Left ventricle myocardium inferior (tissue), 1 donor: ENCODE measurements at regions not wholly inside any gene's neighbourhood (a gene's known extent, or its start where the extent isn't known, plus 50 kb on each side); places are given as distances from the start of the nearest gene placed in this dataset.

Source experiments
- DNase-seq: peaks from one replicate; pipeline ENCODE4 v3.0.0-alpha.2; 2020
- H3K27ac ChIP-seq: fragments of 200-600 bp; replicated peaks from 2 replicates; pipeline ENCODE4 v1.8.0; 2021
- H3K27me3 ChIP-seq: fragments of 200-600 bp; 2 replicates; pipeline ENCODE4 v1.8.0; 2021; ENCODE audit warnings: low read depth
- H3K36me3 ChIP-seq: fragments of 200-600 bp; 2 replicates; pipeline ENCODE4 v1.8.0; 2021
- H3K4me1 ChIP-seq: fragments of 200-600 bp; 2 replicates; pipeline ENCODE4 v1.8.0; 2021
- H3K4me3 ChIP-seq: fragments of 200-600 bp; 2 replicates; pipeline ENCODE4 v1.8.0; 2021; ENCODE audit warnings: mild to moderate bottlenecking, moderate library complexity
- H3K9me3 ChIP-seq: fragments of 200-600 bp; replicated peaks from 2 replicates; pipeline ENCODE4 v1.8.0; 2021
- intact Hi-C: fragments of 100-400 bp; cut with micrococcal nuclease; formaldehyde crosslinking; loops from one replicate; pipeline ENCODE4 v1.11.0; 2022
- TF ChIP-seq, protein P1 (sequence below): fragments of 200-600 bp; IDR thresholded peaks from 2 replicates; pipeline ENCODE4 v1.8.0; 2021; ENCODE audit warnings: antibody characterized with exemption, mild to moderate bottlenecking, borderline replicate concordance
- donor health status: DM: no; HTN: yes; CAD: no; lungs with severe emphysema.

DNA sequence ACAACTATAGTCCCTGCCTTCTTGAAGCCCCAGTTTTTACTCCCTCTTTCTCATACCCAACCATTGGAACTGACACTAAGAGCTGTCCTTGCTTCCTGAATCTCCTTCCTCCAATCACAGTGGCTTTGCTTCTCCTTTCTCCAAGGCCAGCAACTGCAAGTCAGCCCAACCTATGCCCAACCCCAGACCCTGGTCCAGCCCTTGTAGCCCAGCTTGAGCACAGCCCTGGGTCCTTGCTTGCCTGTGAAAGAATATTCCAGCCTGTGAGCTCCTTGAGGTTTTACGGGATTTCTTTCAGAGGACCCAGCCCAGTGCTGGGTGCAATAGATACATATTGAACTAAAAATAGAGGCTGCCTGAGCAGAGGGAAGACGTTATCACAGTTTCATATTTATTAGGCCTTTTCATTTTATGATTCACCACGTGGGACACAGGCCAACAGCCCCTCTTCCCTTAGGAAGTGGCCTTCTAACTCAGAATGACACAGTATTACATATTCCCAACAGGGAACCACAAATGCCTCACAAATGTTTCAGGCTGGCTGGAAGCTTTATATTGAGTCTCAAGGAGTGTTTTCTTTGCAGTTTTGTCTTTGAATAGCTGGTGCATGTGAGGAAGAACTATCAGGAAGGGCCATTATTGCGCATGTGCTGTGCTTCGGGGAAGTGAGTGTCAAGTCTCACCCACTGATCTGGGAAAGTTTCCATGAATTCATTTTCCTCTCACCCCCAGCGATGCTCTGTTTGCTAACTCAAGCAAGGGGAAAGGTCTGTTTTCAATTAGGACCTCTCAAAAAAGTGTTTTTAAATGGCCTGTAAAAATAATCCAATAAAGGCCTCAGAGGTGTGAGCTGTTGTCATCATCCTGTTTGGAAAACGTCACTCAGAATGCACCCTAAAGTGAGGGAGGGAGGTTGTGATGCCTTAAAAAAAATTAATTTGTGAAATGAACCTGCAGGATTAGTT is 92.3 kb upstream of the NFIA start:
- Histone ChIP-seq H3K36me3 (no peaks in the 10 kb centered on the region), H3K9me3 (no peaks in the 10 kb centered on the region), H3K4me1 (peaks cover 35% of the 10 kb centered on the region), H3K27me3 (no peaks in the 10 kb centered on the region), H3K27ac (peak overlapping the region; percentile 80), H3K4me3 (no peak overlapping the region)
- peak; percentile 64 for DNase-seq
- intact Hi-C loops, result no loop called here
- TF ChIP-seq, protein P1, sequence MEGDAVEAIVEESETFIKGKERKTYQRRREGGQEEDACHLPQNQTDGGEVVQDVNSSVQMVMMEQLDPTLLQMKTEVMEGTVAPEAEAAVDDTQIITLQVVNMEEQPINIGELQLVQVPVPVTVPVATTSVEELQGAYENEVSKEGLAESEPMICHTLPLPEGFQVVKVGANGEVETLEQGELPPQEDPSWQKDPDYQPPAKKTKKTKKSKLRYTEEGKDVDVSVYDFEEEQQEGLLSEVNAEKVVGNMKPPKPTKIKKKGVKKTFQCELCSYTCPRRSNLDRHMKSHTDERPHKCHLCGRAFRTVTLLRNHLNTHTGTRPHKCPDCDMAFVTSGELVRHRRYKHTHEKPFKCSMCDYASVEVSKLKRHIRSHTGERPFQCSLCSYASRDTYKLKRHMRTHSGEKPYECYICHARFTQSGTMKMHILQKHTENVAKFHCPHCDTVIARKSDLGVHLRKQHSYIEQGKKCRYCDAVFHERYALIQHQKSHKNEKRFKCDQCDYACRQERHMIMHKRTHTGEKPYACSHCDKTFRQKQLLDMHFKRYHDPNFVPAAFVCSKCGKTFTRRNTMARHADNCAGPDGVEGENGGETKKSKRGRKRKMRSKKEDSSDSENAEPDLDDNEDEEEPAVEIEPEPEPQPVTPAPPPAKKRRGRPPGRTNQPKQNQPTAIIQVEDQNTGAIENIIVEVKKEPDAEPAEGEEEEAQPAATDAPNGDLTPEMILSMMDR, result no peak

DNA sequence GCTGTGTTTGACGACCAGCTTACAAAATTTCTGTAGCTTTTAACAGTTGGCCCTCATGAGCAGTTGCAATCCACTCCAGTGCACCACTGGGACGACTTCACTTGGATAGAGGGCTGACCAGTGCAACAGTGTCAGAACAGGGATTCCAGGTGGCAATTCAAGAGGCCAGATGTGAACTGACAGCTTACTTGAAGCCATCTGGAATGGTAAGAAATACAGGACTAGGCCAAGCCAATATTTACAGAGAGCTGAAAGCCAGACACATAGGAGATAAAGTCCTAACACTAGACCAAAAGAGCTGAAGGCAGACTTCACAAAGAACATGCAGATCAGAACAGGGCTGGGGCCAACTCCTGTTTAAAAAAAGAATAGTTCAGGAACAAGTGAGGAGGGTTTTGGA is 93.5 kb upstream of the NFIA start:
- H3K27ac ChIP-seq, result peak overlapping the region; percentile 80
- peak; percentile 41 for DNase-seq
- TF ChIP-seq, protein P1, result no peak

DNA sequence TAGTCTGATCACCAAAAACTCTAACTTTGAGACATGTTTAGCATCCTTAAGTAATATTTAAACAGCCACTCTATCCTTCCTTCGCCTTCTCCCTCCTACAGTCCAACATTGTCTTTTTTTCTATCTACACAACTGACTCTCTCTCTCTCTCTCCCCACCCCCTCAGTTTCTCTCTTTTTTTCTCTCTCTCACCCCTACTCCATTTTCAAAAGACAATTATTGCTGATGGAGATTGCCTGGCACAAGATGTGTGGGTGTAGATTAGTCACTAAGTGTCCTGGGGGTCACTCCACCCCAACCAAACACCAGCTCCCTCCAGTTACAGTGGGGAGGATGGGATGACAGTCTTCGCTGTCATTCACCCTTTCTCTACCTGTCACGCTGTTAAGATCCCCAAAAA is 94.5 kb upstream of the NFIA start:
- no peaks in the 10 kb centered on the region for H3K36me3 ChIP-seq
- no peak for DNase-seq
- H3K4me1 ChIP-seq, result peaks cover 52% of the 10 kb centered on the region
- intact Hi-C loops, result no loop called here
- H3K4me3 ChIP-seq, result no peak overlapping the region
- no peak overlapping the region for H3K27ac ChIP-seq
- TF ChIP-seq, protein P1, result no peak
- no peaks in the 10 kb centered on the region for H3K27me3 ChIP-seq
- H3K9me3 ChIP-seq, result no peaks in the 10 kb centered on the region

More for the DNA sequence above, 93.5 kb upstream of the NFIA start:
- Histone ChIP-seq H3K4me3 (no peak overlapping the region), H3K9me3 (no peaks in the 10 kb centered on the region), H3K36me3 (no peaks in the 10 kb centered on the region), H3K27me3 (no peaks in the 10 kb centered on the region), H3K4me1 (peaks cover 43% of the 10 kb centered on the region)
- intact Hi-C loops, result no loop called here

DNA sequence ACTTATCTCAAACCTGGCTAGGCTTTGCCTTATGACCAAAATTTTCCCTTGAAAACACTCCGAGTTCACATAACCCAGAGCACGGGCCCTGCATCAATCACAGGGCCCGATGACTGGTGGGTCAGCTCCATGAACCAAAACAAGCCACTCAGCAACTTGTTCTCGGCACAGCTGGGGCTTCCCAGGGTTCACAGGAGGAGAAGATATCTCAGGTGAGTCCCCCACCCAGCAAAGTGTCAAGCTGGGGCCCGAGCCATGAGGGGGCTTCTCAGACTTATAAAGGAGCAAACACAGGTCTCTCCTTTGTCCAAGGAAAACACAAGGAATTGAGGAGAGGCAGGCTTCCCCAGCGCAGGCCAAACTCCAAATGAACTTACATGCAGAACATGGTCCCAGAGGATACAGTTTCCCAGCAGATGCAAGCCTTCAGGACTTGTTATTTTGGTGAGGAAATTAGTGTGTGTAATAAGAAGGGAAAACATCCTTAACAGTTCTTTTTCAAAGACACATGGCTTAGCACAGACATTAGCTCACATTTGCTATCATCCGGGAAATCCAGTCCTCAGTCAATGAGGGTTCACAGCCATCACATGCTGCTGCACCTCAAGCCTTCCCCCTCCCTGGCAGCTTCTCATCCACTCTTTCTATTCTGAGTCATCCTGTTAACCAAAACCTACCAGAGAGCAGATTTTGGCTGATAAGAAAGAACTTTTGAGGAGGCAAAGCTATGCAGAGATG is 98.1 kb upstream of the NFIA start:
- peaks cover 33% of the 10 kb centered on the region for H3K4me1 ChIP-seq
- TF ChIP-seq, protein P1, result no peak
- no peaks in the 10 kb centered on the region for H3K9me3 ChIP-seq
- peak; percentile 57 for DNase-seq
- intact Hi-C loops, result no loop called here
- no peaks in the 10 kb centered on the region for H3K27me3 ChIP-seq
- no peak overlapping the region for H3K4me3 ChIP-seq
- H3K36me3 ChIP-seq, result no peaks in the 10 kb centered on the region
- H3K27ac ChIP-seq, result peak overlapping the region; percentile 80

DNA sequence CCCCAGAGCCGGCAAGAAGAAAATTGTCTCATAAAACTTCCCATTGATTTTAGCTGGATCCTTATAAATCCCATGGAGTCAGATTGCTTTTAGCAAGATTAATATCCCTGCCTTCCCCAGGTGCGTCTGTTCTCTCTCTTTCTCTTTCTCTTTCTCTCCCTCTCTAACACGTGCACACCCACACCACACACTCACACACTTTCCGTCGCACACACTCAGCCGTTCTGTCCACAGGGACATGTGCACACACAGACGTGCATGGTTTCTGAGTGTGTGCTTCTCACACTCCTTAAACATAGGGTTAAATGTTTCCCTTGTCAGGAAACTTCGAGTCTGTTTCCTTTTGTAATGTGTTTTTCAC is 98.7 kb upstream of the NFIA start:
- intact Hi-C loops, result no loop called here
- Histone ChIP-seq H3K9me3 (no peaks in the 10 kb centered on the region), H3K4me1 (peaks cover 30% of the 10 kb centered on the region), H3K36me3 (no peaks in the 10 kb centered on the region), H3K27me3 (no peaks in the 10 kb centered on the region), H3K27ac (peak overlapping the region; percentile 80), H3K4me3 (no peak overlapping the region)
- DNase-seq, result no peak
- TF ChIP-seq, protein P1, result no peak
